Kidney epithelial cell (primary cell): ENCODE measurements at regions not wholly inside any gene's neighbourhood (a gene's known extent, or its start where the extent isn't known, plus 50 kb on each side); places are given as distances from the start of the nearest gene placed in this dataset.

ENCODE experiments used
- DNase-seq: peaks from one replicate; pipeline ENCODE4 v3.0.0-alpha.2; 2010; ENCODE audit warnings: low read depth
- H3K27me3 ChIP-seq: 2 replicates; pipeline ENCODE4 v1.6.0; 2011; ENCODE audit warnings: low read length; ENCODE audit not compliant: control insufficient read depth, insufficient read depth
- H3K36me3 ChIP-seq: 2 replicates; pipeline ENCODE4 v1.5.1; 2011; ENCODE audit warnings: low read length; ENCODE audit not compliant: control insufficient read depth, insufficient read depth
- H3K4me3 ChIP-seq: 2 replicates; pipeline ENCODE4 v1.5.1; 2011; ENCODE audit warnings: low read depth, mild to moderate bottlenecking, control low read depth, low read length
- TF ChIP-seq, protein P1 (sequence below): IDR thresholded peaks from 2 replicates; pipeline ENCODE4 v1.5.1; 2011; ENCODE audit warnings: mild to moderate bottlenecking, moderate library complexity, low read length, control low read depth, inconsistent platforms; ENCODE audit not compliant: insufficient read depth, poor library complexity, severe bottlenecking

DNA sequence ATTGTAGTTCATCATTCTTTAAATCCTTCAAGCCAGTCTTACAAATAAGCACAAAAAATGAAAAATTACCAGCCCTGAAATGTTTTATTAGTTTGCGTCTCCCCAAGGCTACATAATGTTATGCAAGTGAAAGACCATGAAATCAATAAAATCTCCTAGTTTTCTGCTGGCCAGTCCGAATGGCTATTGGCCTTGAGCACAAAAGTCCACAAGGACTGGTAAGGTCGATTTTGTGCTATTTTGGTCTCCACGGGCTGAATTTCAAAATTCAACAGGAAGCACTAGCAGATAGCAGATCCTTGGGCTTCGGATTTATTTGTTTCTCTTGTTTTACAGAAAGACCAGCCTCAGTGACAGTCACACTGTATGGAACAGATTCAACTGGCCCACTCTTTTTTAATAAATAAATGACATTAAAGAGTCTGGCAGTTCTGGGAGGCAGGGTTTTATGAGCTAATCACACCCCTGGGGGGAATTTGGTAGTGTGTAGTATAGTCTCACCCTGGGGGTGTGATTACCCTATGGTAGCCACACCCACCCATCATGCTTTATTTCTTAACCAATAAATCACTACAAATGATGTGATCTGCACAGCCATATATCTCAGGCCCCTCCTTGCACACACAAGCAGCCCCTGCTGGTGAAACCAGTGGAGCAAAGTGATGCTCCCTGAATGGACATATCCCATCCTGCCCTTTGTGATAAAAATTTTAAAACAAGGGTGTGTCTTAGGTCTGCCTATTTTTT is 51.1 kb upstream of the TMEM33 start:
- Histone ChIP-seq H3K27me3 (peaks cover 54% of the 10 kb centered on the region), H3K36me3 (no peaks in the 10 kb centered on the region)

DNA sequence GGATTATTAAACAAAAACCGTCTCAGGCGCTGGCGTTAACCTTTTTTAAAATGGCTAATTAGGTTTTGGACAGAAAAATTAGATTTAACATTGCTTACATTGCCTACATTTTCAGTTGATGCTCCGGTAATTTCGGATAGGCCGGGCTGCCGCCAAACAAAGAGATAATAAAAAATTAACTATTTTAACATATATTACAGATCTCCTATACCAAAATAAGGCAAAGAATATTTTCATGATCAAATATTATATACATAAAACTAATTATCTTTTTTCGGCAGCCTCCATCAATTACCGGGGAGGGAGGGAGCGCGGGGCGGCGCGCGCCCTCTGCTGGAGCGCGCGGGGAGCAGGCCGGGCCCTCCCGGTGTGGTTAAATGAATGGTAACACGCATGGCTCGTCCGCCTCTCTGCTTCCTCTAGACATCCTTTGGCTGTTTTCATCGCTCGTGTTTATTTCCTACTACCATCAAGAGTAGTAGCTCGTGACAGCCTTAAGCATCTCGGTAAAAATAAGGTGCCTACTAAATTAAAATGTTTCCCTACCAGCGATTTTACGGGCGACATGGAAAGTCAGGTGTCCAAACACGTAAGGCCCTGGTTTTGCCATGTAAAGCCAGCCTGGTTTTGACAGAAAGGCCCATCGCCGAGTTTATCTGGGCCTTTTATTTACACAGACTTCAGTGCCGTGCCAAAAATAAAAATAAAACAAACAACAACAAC is 52.4 kb upstream of the TMEM33 start:
- Histone ChIP-seq H3K4me3 (no peak overlapping the region), H3K36me3 (no peaks in the 10 kb centered on the region), H3K27me3 (peaks cover 67% of the 10 kb centered on the region)
- DNase-seq, result no peak
- TF ChIP-seq, protein P1, sequence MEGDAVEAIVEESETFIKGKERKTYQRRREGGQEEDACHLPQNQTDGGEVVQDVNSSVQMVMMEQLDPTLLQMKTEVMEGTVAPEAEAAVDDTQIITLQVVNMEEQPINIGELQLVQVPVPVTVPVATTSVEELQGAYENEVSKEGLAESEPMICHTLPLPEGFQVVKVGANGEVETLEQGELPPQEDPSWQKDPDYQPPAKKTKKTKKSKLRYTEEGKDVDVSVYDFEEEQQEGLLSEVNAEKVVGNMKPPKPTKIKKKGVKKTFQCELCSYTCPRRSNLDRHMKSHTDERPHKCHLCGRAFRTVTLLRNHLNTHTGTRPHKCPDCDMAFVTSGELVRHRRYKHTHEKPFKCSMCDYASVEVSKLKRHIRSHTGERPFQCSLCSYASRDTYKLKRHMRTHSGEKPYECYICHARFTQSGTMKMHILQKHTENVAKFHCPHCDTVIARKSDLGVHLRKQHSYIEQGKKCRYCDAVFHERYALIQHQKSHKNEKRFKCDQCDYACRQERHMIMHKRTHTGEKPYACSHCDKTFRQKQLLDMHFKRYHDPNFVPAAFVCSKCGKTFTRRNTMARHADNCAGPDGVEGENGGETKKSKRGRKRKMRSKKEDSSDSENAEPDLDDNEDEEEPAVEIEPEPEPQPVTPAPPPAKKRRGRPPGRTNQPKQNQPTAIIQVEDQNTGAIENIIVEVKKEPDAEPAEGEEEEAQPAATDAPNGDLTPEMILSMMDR, result peak; percentile 91

More for the DNA sequence above, 51.1 kb upstream of the TMEM33 start:
- TF ChIP-seq, protein P1, result no peak
- H3K4me3 ChIP-seq, result no peak overlapping the region
- no peak for DNase-seq

DNA sequence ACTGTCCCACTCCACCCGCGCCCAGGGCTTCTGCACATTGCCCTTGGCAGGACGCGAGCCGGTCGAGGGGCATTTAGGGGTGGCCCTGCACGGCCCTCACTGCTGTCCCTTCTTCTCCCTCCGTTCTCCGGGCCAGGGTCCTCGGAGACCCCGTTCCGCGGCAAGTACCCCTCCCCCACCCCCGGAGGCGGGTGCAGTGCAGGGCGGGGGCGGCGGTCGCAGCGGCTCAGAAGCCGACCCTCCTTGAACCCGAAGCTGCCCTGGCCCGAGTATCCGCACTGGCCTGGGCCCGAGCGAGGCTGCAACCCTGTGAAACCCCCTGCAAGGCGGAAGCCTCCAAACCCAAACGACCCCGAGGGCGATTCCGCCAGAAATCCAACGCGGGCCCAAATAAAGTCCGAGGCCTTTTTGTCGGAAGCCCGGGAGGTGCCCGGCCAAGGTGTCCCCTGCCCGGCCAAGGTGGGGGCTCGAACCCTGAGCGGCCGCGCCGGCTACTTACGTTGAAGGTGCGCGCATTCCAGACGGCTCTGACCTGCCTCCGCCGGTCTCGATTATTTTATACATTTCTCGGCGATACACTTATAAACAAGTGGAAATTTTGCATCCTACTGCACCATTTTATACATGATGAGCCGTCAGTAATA is 53.1 kb upstream of the TMEM33 start:
- H3K4me3 ChIP-seq, result no peak overlapping the region
- no peaks in the 10 kb centered on the region for H3K36me3 ChIP-seq
- TF ChIP-seq, protein P1, result no peak
- no peak for DNase-seq
- H3K27me3 ChIP-seq, result peaks cover 72% of the 10 kb centered on the region

DNA sequence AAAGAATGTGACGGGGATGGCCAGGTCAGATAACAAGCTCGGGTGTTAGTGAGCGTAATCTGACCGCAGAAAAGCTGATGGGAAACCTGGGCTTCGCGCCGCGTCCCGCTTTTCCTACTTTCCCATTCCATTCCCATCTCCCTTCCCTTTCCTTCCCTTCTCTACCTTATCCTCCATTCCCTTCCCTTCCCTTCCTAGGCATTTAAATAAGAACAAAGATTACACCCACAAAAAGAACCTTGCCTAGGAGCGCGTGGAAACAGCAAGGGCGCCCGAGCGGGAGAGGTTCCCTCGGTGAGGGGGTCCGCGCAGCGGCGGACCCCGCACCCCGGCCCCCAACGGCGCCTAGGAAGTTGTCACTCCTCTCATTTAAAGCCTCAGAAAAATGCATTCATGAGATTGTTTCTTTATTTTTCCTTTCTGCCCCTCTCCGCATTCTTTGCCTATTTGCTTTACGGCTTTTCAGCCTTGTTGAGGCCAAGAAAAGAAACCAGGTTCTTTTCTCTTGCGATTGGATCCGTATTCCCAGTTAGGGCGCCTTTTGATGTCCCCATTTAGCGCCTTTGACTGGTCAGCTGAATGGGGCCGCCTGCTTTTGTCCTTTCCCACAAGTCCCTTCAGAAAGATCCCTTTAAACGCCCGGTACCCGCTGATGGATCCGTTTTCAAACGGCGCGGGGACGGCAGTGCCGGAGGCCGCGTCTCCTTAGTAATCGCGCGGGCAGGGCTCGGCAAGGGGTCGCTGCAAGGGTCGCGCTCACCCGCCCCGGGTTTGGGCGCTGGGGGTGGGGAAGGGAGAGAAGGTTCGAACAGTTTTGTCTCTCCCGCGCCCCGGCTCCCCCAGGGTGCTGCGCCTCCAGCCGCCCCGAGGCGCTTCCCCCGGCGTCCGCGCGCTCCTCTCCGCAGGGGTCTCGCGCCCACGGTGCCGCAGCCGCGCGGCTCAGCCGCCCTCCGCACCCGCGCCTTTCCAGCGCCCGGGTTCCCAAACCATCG is 54.1 kb upstream of the TMEM33 start:
- peak overlapping the region; percentile 4 for H3K4me3 ChIP-seq
- peaks cover 77% of the 10 kb centered on the region for H3K27me3 ChIP-seq
- TF ChIP-seq, protein P1, result no peak
- no peaks in the 10 kb centered on the region for H3K36me3 ChIP-seq
- no peak for DNase-seq

DNA sequence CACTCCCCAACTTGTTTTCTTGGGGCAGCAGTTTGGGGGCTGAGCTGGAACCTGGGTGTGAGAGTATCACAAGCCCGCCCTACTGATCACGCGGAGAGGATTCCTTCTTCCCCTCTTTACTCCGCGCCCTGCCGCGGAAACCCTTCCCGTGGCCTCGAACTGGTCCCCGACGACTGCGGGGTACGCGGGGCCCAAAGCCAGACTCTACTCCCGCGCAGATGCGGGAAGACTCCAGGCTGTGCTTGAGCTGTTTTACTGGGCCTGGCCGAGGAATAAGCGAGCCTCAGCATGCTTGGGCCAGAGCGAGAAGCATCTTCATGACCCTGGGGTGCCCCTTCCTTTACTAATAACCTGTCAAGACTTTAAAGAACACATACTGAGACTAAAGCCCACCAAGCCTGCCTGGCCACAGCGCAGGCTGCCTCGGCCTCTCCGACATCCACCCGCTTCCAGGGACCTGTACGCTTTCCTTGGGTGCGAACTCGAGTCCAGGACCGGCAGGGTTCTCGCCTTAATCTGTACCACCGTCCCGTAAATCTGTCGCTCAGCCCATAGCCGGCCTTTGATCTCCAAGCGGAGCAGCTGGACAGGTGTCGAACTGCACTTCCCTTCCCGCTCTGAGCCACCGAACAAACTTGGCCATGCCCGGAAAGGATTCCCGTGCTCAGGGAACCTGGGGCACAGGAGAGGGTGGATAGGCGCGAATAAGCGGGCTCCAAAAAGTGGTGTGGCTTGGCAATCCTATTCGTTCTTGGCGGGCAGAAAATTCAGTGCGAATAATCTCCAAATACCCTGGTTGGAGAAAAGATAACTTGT is 55.0 kb upstream of the TMEM33 start:
- TF ChIP-seq, protein P1, result no peak
- DNase-seq, result no peak
- Histone ChIP-seq H3K27me3 (peaks cover 79% of the 10 kb centered on the region), H3K36me3 (no peaks in the 10 kb centered on the region), H3K4me3 (no peak overlapping the region)
